Ishikawa (cell line): ENCODE measurements at regions not wholly inside any gene's neighbourhood (a gene's known extent, or its start where the extent isn't known, plus 50 kb on each side); places are given as distances from the start of the nearest gene placed in this dataset.

ENCODE experiments used
- CEBPB ChIP-seq: IDR thresholded peaks from 2 replicates; pipeline ENCODE4 v1.6.1; 2012
- CREB1 ChIP-seq: IDR thresholded peaks from 2 replicates; pipeline ENCODE4 v1.6.1; 2012; ENCODE audit warnings: low read depth
- EGR1 ChIP-seq: IDR thresholded peaks from 2 replicates; pipeline ENCODE4 v1.6.1; 2012
- EP300 ChIP-seq: IDR thresholded peaks from 2 replicates; pipeline ENCODE4 v1.6.1; 2012; ENCODE audit warnings: borderline replicate concordance
- FOXM1 ChIP-seq: IDR thresholded peaks from 2 replicates; pipeline ENCODE4 v1.6.1; 2012; ENCODE audit warnings: low read depth, borderline replicate concordance
- NFIC ChIP-seq: IDR thresholded peaks from 2 replicates; pipeline ENCODE4 v1.6.1; 2012
- RAD21 ChIP-seq: IDR thresholded peaks from 2 replicates; pipeline ENCODE4 v1.6.1; 2012; ENCODE audit warnings: low read depth
- TAF1 ChIP-seq: IDR thresholded peaks from 2 replicates; pipeline ENCODE4 v1.6.1; 2012; ENCODE audit warnings: low read depth, mild to moderate bottlenecking
- TCF12 ChIP-seq: IDR thresholded peaks from 2 replicates; pipeline ENCODE4 v1.6.1; 2012; ENCODE audit warnings: low read depth
- YY1 ChIP-seq: IDR thresholded peaks from 2 replicates; pipeline ENCODE4 v1.6.1; 2012; ENCODE audit warnings: low read depth
- ZBTB7A ChIP-seq: IDR thresholded peaks from 2 replicates; pipeline ENCODE4 v1.6.1; 2012; ENCODE audit warnings: low read depth
- TF ChIP-seq, protein P1 (sequence below): IDR thresholded peaks from 2 replicates; pipeline ENCODE4 v1.6.1; 2012; ENCODE audit warnings: low read depth, mild to moderate bottlenecking
- TF ChIP-seq, protein P2 (sequence below): IDR thresholded peaks from 2 replicates; pipeline ENCODE4 v1.6.1; 2012

GRCh38 chr20:21941941-21942805 is 236.7 kb downstream of the PAX1 start:
- TF ChIP-seq TAF1 (no peak), CREB1 (no peak), ZBTB7A (no peak), CEBPB (no peak), EP300 (no peak), RAD21 (no peak), YY1 (no peak), FOXM1 (no peak), TCF12 (no peak), NFIC (no peak), EGR1 (no peak)
- TF ChIP-seq, protein P1, sequence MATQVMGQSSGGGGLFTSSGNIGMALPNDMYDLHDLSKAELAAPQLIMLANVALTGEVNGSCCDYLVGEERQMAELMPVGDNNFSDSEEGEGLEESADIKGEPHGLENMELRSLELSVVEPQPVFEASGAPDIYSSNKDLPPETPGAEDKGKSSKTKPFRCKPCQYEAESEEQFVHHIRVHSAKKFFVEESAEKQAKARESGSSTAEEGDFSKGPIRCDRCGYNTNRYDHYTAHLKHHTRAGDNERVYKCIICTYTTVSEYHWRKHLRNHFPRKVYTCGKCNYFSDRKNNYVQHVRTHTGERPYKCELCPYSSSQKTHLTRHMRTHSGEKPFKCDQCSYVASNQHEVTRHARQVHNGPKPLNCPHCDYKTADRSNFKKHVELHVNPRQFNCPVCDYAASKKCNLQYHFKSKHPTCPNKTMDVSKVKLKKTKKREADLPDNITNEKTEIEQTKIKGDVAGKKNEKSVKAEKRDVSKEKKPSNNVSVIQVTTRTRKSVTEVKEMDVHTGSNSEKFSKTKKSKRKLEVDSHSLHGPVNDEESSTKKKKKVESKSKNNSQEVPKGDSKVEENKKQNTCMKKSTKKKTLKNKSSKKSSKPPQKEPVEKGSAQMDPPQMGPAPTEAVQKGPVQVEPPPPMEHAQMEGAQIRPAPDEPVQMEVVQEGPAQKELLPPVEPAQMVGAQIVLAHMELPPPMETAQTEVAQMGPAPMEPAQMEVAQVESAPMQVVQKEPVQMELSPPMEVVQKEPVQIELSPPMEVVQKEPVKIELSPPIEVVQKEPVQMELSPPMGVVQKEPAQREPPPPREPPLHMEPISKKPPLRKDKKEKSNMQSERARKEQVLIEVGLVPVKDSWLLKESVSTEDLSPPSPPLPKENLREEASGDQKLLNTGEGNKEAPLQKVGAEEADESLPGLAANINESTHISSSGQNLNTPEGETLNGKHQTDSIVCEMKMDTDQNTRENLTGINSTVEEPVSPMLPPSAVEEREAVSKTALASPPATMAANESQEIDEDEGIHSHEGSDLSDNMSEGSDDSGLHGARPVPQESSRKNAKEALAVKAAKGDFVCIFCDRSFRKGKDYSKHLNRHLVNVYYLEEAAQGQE: no peak
- TF ChIP-seq, protein P2, sequence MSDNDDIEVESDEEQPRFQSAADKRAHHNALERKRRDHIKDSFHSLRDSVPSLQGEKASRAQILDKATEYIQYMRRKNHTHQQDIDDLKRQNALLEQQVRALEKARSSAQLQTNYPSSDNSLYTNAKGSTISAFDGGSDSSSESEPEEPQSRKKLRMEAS: no peak
